Stomach (tissue), 8 donors: ENCODE measurements at regions not wholly inside any gene's neighbourhood (a gene's known extent, or its start where the extent isn't known, plus 50 kb on each side); places are given as distances from the start of the nearest gene placed in this dataset.

Source experiments
- DNase-seq, 2 donors: peaks; one replicate each; pipeline versions ENCODE4 v3.0.0 to v3.0.0-alpha.2; 2013 to 2019
- H3K27ac ChIP-seq, 5 donors: fragments of 200-600 bp in 4 of 5; sonication (generic) in 4 of 5; one replicate each; pipeline ENCODE4 v1.5.1; 2013 to 2019; ENCODE audit warnings: mild to moderate bottlenecking in 1 of 5, moderate library complexity in 1 of 5
- H3K27me3 ChIP-seq, 3 donors: fragments of 200-600 bp; sonication (generic); one replicate each; pipeline ENCODE4 v1.5.1; 2017 to 2019; ENCODE audit warnings: mixed run types in 1 of 3
- H3K36me3 ChIP-seq, 4 donors: fragments of 200-600 bp; sonication (generic); 1 replicate in 3 of 4; 2 replicates in 1 of 4; pipeline ENCODE4 v1.5.1; 2016 to 2019
- H3K4me1 ChIP-seq, 4 donors: fragments of 200-600 bp; sonication (generic); one replicate each; pipeline ENCODE4 v1.5.1; 2016 to 2019
- H3K4me3 ChIP-seq, 4 donors: fragments of 200-600 bp; sonication (generic) in 3 of 4; one replicate each; pipeline ENCODE4 v1.5.1; 2016 to 2019; ENCODE audit warnings: mild to moderate bottlenecking in 1 of 4
- H3K9me3 ChIP-seq, 4 donors: fragments of 200-600 bp; sonication (generic); one replicate each; pipeline ENCODE4 v1.5.1; 2016 to 2019
- EP300 ChIP-seq: sonication (generic); formaldehyde crosslinking; IDR thresholded peaks from one replicate; pipeline ENCODE4 v1.6.1; 2017; ENCODE audit warnings: antibody characterized with exemption
- POLR2A ChIP-seq, 4 donors: fragments of 450-650 bp; IDR thresholded peaks; one replicate each; pipeline ENCODE4 v1.6.1; 2016; ENCODE audit warnings: antibody characterized with exemption in 4 of 4, control low read depth in 2 of 4, mild to moderate bottlenecking in 1 of 4, moderate library complexity in 1 of 4
- POLR2AphosphoS5 ChIP-seq, 3 donors: sonication (generic); formaldehyde crosslinking; IDR thresholded peaks; one replicate each; pipeline ENCODE4 v1.6.1; 2016; ENCODE audit warnings: antibody characterized with exemption in 3 of 3
- WGBS, 5 donors: extraction: QIAGEN DNeasy Blood & Tissue Kit in 3 of 5; methylation state at CpG; one replicate each; pipeline versions ENCODE4 v1.1.5 to v1.1.7; 2013 to 2018; 5-methylcytosine and 5-hydroxymethylcytosine counted together
- intact Hi-C: fragments of 100-400 bp; cut with DNase I; formaldehyde crosslinking; loops from one replicate; pipeline ENCODE4 v1.15.1; 2023; ENCODE audit warnings: low total_unique reads
- TF ChIP-seq, protein P1 (sequence below), 7 experiments: fragments of 450-650 bp in 4 of 7; fragments of 200-600 bp in 3 of 7; sonication (generic) in 3 of 7; IDR thresholded peaks; one replicate each; pipeline ENCODE4 v1.5.1; 2016 to 2019; ENCODE audit warnings: antibody characterized with exemption in 7 of 7, control low read depth in 2 of 7, mild to moderate bottlenecking in 1 of 7
- donor health status: healthy with polysubstance abuse.
- donor health status: Bipolar disorder and iron deficiency.
- donor health status: healthy.

DNA sequence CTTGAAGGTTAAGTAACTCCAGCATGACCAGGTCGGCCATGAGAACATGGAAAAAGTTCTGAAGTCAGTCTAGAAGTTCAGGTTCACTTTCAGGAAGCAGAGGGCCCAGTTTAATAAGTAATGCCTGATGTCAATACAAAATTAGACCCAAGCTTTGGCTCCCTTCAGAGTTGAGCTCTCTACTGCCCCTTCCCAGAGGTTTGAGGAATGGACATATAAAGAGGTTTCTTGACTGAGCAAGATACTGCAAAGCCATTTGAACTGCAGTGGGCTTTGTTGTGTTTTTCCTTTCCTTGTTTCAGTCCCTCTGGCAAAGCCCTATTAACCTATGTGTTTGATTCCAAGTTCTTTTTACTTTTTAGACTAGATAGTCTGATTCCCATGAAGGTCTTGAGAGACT is 97.8 kb upstream of the PREP start:
- Histone ChIP-seq H3K4me1 (no peaks in the 10 kb centered on the region), H3K27me3 (no peaks in the 10 kb centered on the region), H3K36me3 (no peaks in the 10 kb centered on the region), H3K9me3 (no peaks in the 10 kb centered on the region), H3K27ac (no peak overlapping the region), H3K4me3 (no peak overlapping the region)
- intact Hi-C loops = no loop called here
- no peak for TF ChIP-seq EP300
- no peak for TF ChIP-seq POLR2AphosphoS5 (IDR thresholded peaks at IDR 0.05)
- TF ChIP-seq, protein P1, sequence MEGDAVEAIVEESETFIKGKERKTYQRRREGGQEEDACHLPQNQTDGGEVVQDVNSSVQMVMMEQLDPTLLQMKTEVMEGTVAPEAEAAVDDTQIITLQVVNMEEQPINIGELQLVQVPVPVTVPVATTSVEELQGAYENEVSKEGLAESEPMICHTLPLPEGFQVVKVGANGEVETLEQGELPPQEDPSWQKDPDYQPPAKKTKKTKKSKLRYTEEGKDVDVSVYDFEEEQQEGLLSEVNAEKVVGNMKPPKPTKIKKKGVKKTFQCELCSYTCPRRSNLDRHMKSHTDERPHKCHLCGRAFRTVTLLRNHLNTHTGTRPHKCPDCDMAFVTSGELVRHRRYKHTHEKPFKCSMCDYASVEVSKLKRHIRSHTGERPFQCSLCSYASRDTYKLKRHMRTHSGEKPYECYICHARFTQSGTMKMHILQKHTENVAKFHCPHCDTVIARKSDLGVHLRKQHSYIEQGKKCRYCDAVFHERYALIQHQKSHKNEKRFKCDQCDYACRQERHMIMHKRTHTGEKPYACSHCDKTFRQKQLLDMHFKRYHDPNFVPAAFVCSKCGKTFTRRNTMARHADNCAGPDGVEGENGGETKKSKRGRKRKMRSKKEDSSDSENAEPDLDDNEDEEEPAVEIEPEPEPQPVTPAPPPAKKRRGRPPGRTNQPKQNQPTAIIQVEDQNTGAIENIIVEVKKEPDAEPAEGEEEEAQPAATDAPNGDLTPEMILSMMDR (IDR thresholded peaks at IDR 0.05) = no peak
- TF ChIP-seq POLR2A (IDR thresholded peaks at IDR 0.05) = no peak
- 81 to 90% (median 84%) methylated on average over 1 of the region's 1 CpG for WGBS, 5 donors
- no peak for DNase-seq

DNA sequence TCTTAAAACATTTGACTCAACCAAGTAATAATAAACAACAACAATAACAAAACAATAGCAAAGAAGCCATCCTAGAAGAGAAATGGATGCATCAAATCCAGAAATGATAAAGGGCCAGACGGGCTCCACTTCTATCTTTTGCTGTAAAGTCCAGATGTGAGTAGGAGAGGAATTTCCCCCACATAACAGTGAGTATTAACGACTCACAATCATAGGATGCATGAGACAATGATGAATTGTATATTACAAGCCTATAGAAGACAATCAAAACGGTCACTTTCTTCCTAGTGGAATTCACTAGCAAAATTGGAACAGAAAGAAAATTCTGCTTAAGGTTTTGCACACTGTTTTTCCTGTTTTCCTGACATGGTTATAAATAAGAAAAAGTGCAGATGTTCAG is 97.0 kb upstream of the PREP start:
- no peak for TF ChIP-seq EP300
- TF ChIP-seq, protein P1 (IDR thresholded peaks at IDR 0.05) = no peak
- TF ChIP-seq POLR2AphosphoS5 (IDR thresholded peaks at IDR 0.05) = no peak
- TF ChIP-seq POLR2A (IDR thresholded peaks at IDR 0.05) = no peak
- Histone ChIP-seq H3K36me3 (no peaks in the 10 kb centered on the region), H3K27me3 (no peaks in the 10 kb centered on the region), H3K27ac (no peak overlapping the region), H3K4me1 (no peaks in the 10 kb centered on the region), H3K4me3 (no peak overlapping the region), H3K9me3 (no peaks in the 10 kb centered on the region)
- intact Hi-C loops = no loop called here
- 65 to 72% (median 70%) methylated on average over 3 of the region's 3 CpGs for WGBS, 5 donors
- no peak for DNase-seq

DNA sequence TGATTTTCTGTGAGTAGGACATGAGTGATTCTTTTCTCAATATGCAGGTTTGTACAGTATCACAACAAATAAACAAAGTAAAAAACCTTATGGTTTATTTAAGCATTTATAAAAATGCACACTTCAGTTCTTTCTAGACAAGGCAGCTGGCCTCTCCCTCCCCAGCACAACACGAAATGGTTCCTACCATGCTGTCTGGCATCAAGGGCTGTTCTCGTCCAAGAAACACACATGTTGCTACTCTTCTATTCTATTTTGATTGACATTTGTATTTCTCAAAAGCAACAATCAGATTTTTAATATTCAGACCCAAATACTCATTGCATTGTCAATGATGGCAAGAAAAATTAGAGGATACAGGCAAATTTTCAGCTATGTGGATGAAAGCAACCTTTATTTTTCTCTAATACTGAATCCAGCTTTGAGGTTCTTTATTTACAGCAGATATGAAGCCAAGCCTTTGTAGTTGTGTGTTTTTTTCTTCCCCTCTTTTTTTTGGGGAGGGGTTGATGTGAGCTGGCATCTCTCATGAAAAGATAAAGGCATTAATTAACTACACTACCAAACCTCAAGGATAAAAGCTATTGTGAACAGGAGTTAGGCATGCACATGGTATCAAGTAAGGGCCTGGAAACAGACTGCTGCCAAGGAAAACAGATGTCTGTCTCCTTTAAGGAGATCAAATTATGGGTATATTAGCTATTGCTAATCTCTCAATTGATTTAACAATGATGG is 96.4 kb upstream of the PREP start:
- no peaks in the 10 kb centered on the region for H3K36me3 ChIP-seq
- no peak overlapping the region for H3K4me3 ChIP-seq
- H3K9me3 ChIP-seq = no peaks in the 10 kb centered on the region
- H3K4me1 ChIP-seq = no peaks in the 10 kb centered on the region
- H3K27me3 ChIP-seq = no peaks in the 10 kb centered on the region
- WGBS, 5 donors = 86 to 90% (median 89%) methylated on average over 2 of the region's 2 CpGs
- TF ChIP-seq EP300 (no peak), POLR2A (IDR thresholded peaks at IDR 0.05) (no peak), POLR2AphosphoS5 (IDR thresholded peaks at IDR 0.05) (no peak)
- TF ChIP-seq, protein P1 (IDR thresholded peaks at IDR 0.05) = no peak
- no peak for DNase-seq
- intact Hi-C loops = no loop called here
- H3K27ac ChIP-seq = no peak overlapping the region

DNA sequence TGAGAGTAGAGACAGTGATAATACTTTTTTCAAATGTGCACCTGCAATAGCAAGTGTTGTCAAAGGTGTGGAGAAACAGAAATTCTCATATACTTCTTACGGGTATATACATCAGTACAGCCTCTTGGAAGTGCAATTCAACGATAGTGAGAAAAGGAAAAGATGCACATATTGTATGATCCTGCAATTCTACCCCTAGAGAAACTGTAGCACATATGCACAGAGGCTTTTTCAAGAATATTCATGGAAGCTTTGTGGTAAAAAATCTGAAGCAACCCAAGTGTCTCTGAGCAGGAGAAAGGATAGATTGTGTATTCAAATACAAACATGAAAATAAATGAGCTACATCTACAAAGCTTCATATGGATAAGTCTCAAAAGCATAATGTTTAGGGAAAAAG is 94.7 kb upstream of the PREP start:
- intact Hi-C loops = no loop called here
- DNase-seq = no peak
- 93 to 97% (median 95%) methylated on average over 2 of the region's 2 CpGs for WGBS, 5 donors

More for the DNA sequence above, 94.7 kb upstream of the PREP start:
- H3K27ac ChIP-seq = no peak overlapping the region
- H3K27me3 ChIP-seq = no peaks in the 10 kb centered on the region
- no peak overlapping the region for H3K4me3 ChIP-seq
- H3K4me1 ChIP-seq = peaks cover 0 to 8% (median 6%) of the 10 kb centered on the region in 4 donors
- H3K9me3 ChIP-seq = no peaks in the 10 kb centered on the region
- TF ChIP-seq POLR2A (IDR thresholded peaks at IDR 0.05) (no peak), POLR2AphosphoS5 (IDR thresholded peaks at IDR 0.05) (no peak), EP300 (no peak)
- TF ChIP-seq, protein P1 (IDR thresholded peaks at IDR 0.05) = no peak
- H3K36me3 ChIP-seq = no peaks in the 10 kb centered on the region
